ENCODE measurements at regions not wholly inside any gene's neighbourhood (a gene's known extent, or its start where the extent isn't known, plus 50 kb on each side); places are given as distances from the start of the nearest gene placed in this dataset.

DNA sequence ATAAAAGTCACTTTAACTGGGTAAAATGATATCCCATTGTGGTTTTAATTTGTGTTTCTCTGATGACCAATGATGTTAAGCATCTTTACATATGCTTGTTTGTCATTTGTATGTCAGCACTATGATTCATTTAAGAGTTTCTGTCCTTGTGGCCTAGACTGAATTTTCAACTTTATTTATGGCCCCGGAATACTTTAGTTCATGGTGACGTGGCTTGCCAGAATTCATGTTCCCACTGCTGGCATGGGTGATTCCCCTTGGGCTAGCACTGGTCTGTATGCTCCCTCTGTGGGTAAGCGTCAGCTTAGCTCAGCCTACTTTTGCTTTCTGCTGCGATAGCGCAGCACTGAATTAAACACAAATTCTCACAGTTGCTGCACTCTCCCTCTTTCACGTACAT is 436.3 kb upstream of the SGO1 start:
- TF ChIP-seq, protein P1, sequence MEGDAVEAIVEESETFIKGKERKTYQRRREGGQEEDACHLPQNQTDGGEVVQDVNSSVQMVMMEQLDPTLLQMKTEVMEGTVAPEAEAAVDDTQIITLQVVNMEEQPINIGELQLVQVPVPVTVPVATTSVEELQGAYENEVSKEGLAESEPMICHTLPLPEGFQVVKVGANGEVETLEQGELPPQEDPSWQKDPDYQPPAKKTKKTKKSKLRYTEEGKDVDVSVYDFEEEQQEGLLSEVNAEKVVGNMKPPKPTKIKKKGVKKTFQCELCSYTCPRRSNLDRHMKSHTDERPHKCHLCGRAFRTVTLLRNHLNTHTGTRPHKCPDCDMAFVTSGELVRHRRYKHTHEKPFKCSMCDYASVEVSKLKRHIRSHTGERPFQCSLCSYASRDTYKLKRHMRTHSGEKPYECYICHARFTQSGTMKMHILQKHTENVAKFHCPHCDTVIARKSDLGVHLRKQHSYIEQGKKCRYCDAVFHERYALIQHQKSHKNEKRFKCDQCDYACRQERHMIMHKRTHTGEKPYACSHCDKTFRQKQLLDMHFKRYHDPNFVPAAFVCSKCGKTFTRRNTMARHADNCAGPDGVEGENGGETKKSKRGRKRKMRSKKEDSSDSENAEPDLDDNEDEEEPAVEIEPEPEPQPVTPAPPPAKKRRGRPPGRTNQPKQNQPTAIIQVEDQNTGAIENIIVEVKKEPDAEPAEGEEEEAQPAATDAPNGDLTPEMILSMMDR (IDR thresholded peaks at IDR 0.05), result no peak
- TF ChIP-seq EP300 (IDR thresholded peaks at IDR 0.05) (no peak), POLR2AphosphoS5 (IDR thresholded peaks at IDR 0.05) (no peak), POLR2A (IDR thresholded peaks at IDR 0.05) (no peak)
